ENCODE measurements at regions not wholly inside any gene's neighbourhood (a gene's known extent, or its start where the extent isn't known, plus 50 kb on each side); places are given as distances from the start of the nearest gene placed in this dataset.

DNA sequence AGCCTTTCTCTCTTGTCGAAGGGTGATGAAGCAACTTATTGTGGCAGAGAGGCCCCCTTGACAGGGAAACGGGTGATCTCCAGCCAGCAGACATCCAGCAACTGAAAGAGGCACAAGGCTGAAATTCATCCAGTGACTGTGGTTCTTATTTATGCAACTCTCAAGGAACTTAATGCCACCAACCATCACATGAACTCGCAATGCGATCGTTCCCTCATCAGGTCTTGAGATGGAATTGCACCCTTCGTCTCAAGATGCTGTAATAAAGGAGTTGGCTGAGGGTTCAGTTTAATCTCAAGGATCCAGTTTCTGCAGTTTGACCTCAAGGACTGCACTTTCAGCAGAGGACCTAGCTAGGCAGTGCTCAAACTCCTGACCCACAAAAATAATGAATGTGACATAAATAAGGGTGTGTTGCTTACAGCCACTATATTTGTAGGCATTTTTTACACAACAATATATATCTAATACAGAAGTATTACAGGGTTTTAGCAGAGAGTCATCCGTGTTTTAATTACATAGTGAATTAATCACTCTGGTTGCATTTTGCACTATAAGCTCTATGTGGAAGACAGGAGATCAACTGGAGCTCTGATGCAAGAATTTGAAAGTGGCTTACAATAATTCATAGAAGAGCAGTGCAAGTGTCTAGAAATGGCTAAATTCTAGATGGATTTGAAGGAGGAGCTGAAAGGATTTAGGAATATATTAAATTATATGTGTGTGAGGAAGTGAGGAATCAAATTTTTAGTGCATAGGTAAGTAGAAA lies 957.8 kb upstream of the CTNND2 start:
- TF ChIP-seq, protein P1, sequence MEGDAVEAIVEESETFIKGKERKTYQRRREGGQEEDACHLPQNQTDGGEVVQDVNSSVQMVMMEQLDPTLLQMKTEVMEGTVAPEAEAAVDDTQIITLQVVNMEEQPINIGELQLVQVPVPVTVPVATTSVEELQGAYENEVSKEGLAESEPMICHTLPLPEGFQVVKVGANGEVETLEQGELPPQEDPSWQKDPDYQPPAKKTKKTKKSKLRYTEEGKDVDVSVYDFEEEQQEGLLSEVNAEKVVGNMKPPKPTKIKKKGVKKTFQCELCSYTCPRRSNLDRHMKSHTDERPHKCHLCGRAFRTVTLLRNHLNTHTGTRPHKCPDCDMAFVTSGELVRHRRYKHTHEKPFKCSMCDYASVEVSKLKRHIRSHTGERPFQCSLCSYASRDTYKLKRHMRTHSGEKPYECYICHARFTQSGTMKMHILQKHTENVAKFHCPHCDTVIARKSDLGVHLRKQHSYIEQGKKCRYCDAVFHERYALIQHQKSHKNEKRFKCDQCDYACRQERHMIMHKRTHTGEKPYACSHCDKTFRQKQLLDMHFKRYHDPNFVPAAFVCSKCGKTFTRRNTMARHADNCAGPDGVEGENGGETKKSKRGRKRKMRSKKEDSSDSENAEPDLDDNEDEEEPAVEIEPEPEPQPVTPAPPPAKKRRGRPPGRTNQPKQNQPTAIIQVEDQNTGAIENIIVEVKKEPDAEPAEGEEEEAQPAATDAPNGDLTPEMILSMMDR (IDR thresholded peaks at IDR 0.05; ENCODE audit: low read depth, low read length), result no peak
- no peak for TF ChIP-seq POLR2A (IDR thresholded peaks at IDR 0.05; ENCODE audit: extremely low read depth, insufficient read length)
- TF ChIP-seq, protein P2, sequence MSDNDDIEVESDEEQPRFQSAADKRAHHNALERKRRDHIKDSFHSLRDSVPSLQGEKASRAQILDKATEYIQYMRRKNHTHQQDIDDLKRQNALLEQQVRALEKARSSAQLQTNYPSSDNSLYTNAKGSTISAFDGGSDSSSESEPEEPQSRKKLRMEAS (IDR thresholded peaks at IDR 0.05; ENCODE audit: low read depth, low read length), result no peak
